Smooth muscle cell (in vitro differentiated cells): ENCODE measurements at regions not wholly inside any gene's neighbourhood (a gene's known extent, or its start where the extent isn't known, plus 50 kb on each side); places are given as distances from the start of the nearest gene placed in this dataset.

ENCODE experiments used
- DNase-seq: peaks from one replicate; lab custom pipeline; 2025; ENCODE audit not compliant: unreplicated experiment; lab: John Stamatoyannopoulos, UW
- H2AFZ ChIP-seq: fragments of 200-600 bp; sonication (generic); 2 replicates; pipeline ENCODE4 v1.6.0; 2016; ENCODE audit warnings: antibody characterized with exemption, low read depth, mild to moderate bottlenecking
- H3F3A ChIP-seq: fragments of 200-600 bp; sonication (generic); 2 replicates; pipeline ENCODE4 v1.6.0; 2017; ENCODE audit warnings: antibody characterized with exemption, low read depth
- H3K27ac ChIP-seq: fragments of 200-600 bp; sonication (generic); 2 replicates; pipeline ENCODE4 v1.5.1; 2016; ENCODE audit warnings: low read depth, mild to moderate bottlenecking
- H3K27me3 ChIP-seq: fragments of 200-600 bp; sonication (generic); 2 replicates; pipeline ENCODE4 v1.6.1; 2016; ENCODE audit warnings: low read depth, mild to moderate bottlenecking
- H3K36me3 ChIP-seq: fragments of 200-600 bp; sonication (generic); 2 replicates; pipeline ENCODE4 v1.5.1; 2016; ENCODE audit warnings: low read depth
- H3K4me1 ChIP-seq: fragments of 200-600 bp; sonication (generic); 2 replicates; pipeline ENCODE4 v1.5.1; 2016; ENCODE audit warnings: low read depth
- H3K4me2 ChIP-seq: fragments of 200-600 bp; sonication (generic); 2 replicates; pipeline ENCODE4 v1.6.0; 2016; ENCODE audit warnings: mild to moderate bottlenecking
- H3K4me3 ChIP-seq: fragments of 200-600 bp; sonication (generic); 2 replicates; pipeline ENCODE4 v1.5.1; 2016; ENCODE audit warnings: mild to moderate bottlenecking
- H3K79me2 ChIP-seq: fragments of 200-600 bp; sonication (generic); 2 replicates; pipeline ENCODE4 v1.6.0; 2016; ENCODE audit warnings: low read depth, mild to moderate bottlenecking
- H3K9ac ChIP-seq: fragments of 200-600 bp; sonication (generic); 2 replicates; pipeline ENCODE4 v1.6.0; 2016; ENCODE audit warnings: low read depth
- H3K9me3 ChIP-seq: fragments of 200-600 bp; sonication (generic); replicated peaks from 2 replicates; pipeline ENCODE4 v1.5.1; 2016; ENCODE audit warnings: low read depth
- H4K20me1 ChIP-seq: fragments of 200-600 bp; sonication (generic); 2 replicates; pipeline ENCODE4 v1.6.0; 2016; ENCODE audit warnings: low read depth
- CTCF ChIP-seq: fragments of 200-600 bp; sonication (generic); IDR thresholded peaks from 2 replicates; pipeline ENCODE4 v1.5.1; 2017; ENCODE audit warnings: borderline replicate concordance, mild to moderate bottlenecking, antibody characterized with exemption; ENCODE audit not compliant: insufficient read depth, poor library complexity, severe bottlenecking
- WGBS: methylation state at CpG from one replicate; pipeline ENCODE4 v1.1.7; 2016; ENCODE audit warnings: low lambda C conversion rate; 5-methylcytosine and 5-hydroxymethylcytosine counted together

GRCh38 chr3:102016417-102016816 lies 167.1 kb downstream of the NFKBIZ start:
- no peaks in the 10 kb centered on the region for H3K9me3 ChIP-seq
- no peaks in the 10 kb centered on the region for H3K27me3 ChIP-seq
- H3K9ac ChIP-seq = no peak overlapping the region
- WGBS = 88% methylated on average over 1 of the region's 1 CpG
- H2AFZ ChIP-seq = no peak overlapping the region
- H3K79me2 ChIP-seq = no peaks in the 10 kb centered on the region
- H3F3A ChIP-seq = no peaks in the 10 kb centered on the region
- H3K27ac ChIP-seq = no peak overlapping the region
- no peaks in the 10 kb centered on the region for H4K20me1 ChIP-seq
- H3K4me1 ChIP-seq = no peaks in the 10 kb centered on the region
- no peak for TF ChIP-seq CTCF
- H3K36me3 ChIP-seq = no peaks in the 10 kb centered on the region
- no peak for DNase-seq
- H3K4me2 ChIP-seq = no peak overlapping the region
- H3K4me3 ChIP-seq = no peak overlapping the region

GRCh38 chr3:102017784-102018183 lies 168.5 kb downstream of the NFKBIZ start:
- no peak overlapping the region for H3K27ac ChIP-seq
- no peaks in the 10 kb centered on the region for H3K36me3 ChIP-seq
- TF ChIP-seq CTCF = no peak
- no peak overlapping the region for H3K4me2 ChIP-seq
- no peaks in the 10 kb centered on the region for H4K20me1 ChIP-seq
- no peaks in the 10 kb centered on the region for H3K79me2 ChIP-seq
- H2AFZ ChIP-seq = no peak overlapping the region
- DNase-seq = no peak
- H3F3A ChIP-seq = no peaks in the 10 kb centered on the region
- no peaks in the 10 kb centered on the region for H3K27me3 ChIP-seq
- H3K4me3 ChIP-seq = no peak overlapping the region
- 72% methylated on average over 2 of the region's 2 CpGs for WGBS
- H3K4me1 ChIP-seq = no peaks in the 10 kb centered on the region
- H3K9ac ChIP-seq = no peak overlapping the region
- no peaks in the 10 kb centered on the region for H3K9me3 ChIP-seq

- Histone ChIP-seq H2AFZ (no peak overlapping the region), H3K9ac (no peak overlapping the region), H3K27me3 (no peaks in the 10 kb centered on the region), H3K9me3 (no peaks in the 10 kb centered on the region), H3K36me3 (no peaks in the 10 kb centered on the region), H3K79me2 (no peaks in the 10 kb centered on the region), H3K4me1 (no peaks in the 10 kb centered on the region), H3K4me3 (no peak overlapping the region), H3K4me2 (no peak overlapping the region), H3K27ac (no peak overlapping the region), H4K20me1 (no peaks in the 10 kb centered on the region), H3F3A (no peaks in the 10 kb centered on the region)
- WGBS = 88% methylated on average over 7 of the region's 7 CpGs
- DNase-seq = no peak
- no peak for TF ChIP-seq CTCF
Measured at GRCh38 chr3:102018551-102018950, 169.2 kb downstream of the NFKBIZ start.

GRCh38 chr3:102020735-102021134 lies 171.4 kb downstream of the NFKBIZ start:
- no peak for TF ChIP-seq CTCF
- no peaks in the 10 kb centered on the region for H3K4me1 ChIP-seq
- no peak overlapping the region for H3K4me2 ChIP-seq
- H3K27me3 ChIP-seq = no peaks in the 10 kb centered on the region
- H3K27ac ChIP-seq = no peak overlapping the region
- DNase-seq = no peak
- no peak overlapping the region for H3K4me3 ChIP-seq
- H3K9ac ChIP-seq = no peak overlapping the region
- H3K36me3 ChIP-seq = no peaks in the 10 kb centered on the region
- H3F3A ChIP-seq = no peaks in the 10 kb centered on the region
- WGBS = 100% methylated on average over 1 of the region's 1 CpG
- no peaks in the 10 kb centered on the region for H3K9me3 ChIP-seq
- no peaks in the 10 kb centered on the region for H4K20me1 ChIP-seq
- H2AFZ ChIP-seq = no peak overlapping the region
- no peaks in the 10 kb centered on the region for H3K79me2 ChIP-seq
